NT2/D1 (cell line): ENCODE measurements at regions not wholly inside any gene's neighbourhood (a gene's known extent, or its start where the extent isn't known, plus 50 kb on each side); places are given as distances from the start of the nearest gene placed in this dataset.

Source experiments
- SUZ12 ChIP-seq: IDR thresholded peaks from 2 replicates; pipeline ENCODE4 v1.6.1; 2011; ENCODE audit not compliant: insufficient read length, insufficient read depth; ENCODE audit errors: extremely low read depth
- YY1 ChIP-seq: IDR thresholded peaks from 2 replicates; pipeline ENCODE4 v1.6.1; 2011; ENCODE audit not compliant: insufficient read length, insufficient read depth
- ZNF274 ChIP-seq: IDR thresholded peaks from 2 replicates; pipeline ENCODE4 v1.6.1; 2011; ENCODE audit warnings: mild to moderate bottlenecking, low read depth, low read length

DNA sequence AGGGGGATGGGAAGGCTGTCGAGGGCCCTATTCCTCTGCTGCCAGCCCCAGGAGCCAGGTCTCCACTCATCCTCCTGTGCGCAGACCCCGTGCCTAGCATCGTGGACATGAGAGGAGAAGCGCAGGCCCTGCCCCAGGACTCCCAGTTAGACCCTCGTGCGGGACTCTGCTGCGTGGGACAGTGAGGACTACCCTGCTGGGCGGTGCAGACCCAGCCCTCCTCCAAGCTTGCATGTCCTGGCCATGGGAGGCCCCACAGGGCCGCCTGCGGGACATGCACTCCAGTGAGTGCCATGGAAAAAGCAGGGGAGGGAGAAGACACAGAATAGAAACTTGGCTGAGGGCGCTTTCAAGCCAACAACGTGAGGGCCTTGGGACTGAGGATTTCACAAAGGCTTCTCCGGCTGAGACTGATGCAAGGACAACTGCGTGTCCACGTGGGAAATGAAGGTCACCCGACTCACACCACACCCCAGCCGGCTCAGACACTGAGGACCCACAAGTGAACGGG, 62.6 kb upstream of the IQSEC1 start:
- TF ChIP-seq ZNF274 (no peak), SUZ12 (no peak), YY1 (no peak)
